ENCODE measurements at regions not wholly inside any gene's neighbourhood (a gene's known extent, or its start where the extent isn't known, plus 50 kb on each side); places are given as distances from the start of the nearest gene placed in this dataset.

DNA sequence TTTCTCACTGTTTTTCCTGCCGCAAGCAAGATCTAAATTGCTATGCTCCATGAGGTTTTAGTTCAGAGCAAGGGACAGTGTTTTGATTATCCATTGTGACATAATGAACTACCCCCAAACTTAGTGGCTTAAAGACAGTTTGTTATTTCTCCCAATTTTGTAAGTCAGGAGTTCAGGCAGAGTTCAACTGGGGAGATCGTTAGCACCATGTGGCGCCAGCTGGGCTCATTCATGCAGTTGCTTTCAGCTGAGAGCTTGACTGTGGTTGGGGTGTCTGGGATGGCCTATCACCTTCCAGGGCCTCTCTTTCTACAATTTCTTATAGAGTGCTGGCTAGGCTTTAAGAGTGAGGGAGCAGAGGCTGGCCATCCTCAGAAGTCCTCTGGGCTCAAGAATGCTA, 382.9 kb upstream of the CELF4 start:
- DNase-seq (ENCODE audit: low spot score) = no peak

DNA sequence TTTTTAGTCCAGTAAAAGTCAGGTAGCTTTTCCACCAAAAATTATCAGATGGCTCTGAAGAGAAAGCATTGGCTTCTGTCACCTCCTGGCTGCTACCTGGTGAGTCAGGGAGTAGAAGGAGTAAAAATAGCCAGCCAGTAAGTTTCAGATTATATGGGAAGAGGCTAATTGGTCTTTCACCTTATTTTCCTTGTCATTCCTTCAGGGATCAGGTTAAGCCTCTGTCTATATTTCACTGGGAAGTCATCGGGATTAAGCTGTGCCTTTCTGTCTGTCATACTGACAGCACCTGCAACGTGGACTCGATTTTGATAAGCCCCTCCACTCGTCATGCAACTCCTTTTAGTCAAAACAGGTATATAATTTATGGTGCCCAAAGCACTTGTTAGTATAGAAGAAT, 380.7 kb upstream of the CELF4 start:
- no peak for DNase-seq (ENCODE audit: low spot score)

DNA sequence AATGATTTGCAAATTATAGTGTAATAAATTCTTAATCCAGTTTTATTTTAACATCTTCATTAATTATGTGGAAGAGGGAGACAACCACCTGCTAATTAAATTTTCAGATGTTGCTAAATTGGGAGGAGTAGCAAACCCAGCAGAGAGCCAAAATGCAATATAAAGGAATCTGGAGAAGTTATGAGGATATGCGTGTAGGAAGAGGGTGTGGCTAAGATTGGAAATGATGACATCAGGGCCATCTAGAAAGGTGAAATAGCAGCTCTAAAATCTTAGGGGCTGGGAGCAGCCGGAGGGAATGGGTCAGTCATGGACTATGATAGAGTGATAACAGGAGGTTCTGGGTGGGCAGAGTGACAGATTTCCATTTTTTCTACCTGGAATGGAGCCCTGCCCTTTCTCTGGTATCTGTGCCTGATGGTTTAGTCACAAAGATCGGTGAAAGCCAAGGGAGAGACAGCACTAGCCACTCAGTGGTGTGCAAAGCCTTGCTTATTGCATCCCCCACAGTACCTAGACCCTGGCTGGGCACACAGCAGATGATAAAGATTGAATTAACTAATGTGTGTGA, 379.2 kb upstream of the CELF4 start:
- no peak for DNase-seq (ENCODE audit: low spot score)

DNA sequence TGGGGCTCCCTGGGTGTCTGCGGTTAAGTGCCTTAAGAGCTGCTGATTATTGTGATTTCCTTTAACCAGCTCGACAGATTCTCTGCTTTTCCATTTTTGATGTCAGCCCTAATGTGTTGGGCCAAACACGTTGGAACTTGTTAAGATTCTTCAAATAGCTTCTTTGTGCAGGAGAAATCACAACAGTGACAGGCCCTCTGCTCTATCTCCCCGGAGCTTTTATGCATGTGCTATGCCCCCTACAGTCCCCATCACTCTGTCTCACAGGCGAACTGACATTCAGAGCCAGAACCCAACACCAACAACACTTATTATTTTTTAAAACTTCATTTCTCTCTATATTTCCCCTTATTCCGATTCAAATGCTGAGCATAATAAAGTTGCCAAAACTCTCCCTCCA, 371.7 kb upstream of the CELF4 start:
- no peak for DNase-seq (ENCODE audit: low spot score)

DNA sequence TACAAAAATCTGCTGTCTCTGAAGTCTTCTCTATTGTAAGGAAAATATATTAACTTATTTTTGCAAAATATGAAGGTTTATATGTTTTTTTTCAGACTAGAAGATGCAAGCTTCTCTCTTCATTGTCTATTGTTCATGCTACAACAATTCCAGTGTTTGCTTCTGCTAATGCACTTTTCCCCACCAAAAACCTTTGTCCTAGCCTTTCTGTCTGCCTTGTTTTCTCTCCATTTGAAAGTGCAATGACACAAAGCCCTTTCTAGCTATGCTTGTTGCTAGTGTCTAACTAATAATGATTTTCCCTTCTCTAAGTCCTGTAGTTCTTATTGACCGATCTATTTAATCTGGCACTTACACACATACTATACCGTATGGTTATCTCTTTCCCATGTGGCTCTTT, 369.5 kb upstream of the CELF4 start:
- no peak for DNase-seq (ENCODE audit: low spot score)

DNA sequence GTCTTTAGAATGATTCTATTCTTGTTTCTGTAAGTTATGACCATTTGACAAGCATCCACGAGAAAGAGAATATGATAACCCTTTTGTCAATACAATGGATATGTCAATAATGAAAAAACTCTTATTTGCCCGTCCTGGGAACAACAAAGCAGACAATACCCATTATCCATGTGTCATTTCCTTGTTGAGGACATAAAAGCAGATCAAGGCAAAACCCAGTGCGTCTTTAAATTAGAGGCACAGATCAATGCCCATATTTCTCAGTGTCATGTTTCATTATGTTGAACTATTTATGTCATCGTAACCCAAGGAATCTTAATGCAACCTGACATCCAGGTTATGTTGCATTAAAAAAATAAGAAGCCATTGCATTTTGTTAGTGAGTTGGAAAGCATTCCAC, 365.0 kb upstream of the CELF4 start:
- no peak for DNase-seq (ENCODE audit: low spot score)

DNA sequence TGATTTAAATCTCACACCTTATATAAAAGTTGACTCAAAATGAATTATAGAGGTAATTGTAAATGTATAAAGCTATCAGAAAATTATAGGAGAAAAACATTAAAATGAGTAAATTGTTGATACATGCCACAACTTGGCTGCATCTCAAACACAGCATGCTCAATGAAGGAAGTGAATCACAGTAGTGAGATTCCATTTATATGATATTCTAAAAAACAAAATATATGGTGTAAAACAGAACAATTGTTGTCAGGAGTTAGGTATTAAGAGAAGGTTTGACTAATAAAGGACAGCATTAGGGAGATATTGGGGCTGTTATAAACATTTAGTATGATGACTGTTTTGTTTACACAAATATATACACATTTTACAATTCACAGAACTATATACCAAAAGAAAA, 356.6 kb upstream of the CELF4 start:
- no peak for DNase-seq (ENCODE audit: low spot score)

DNA sequence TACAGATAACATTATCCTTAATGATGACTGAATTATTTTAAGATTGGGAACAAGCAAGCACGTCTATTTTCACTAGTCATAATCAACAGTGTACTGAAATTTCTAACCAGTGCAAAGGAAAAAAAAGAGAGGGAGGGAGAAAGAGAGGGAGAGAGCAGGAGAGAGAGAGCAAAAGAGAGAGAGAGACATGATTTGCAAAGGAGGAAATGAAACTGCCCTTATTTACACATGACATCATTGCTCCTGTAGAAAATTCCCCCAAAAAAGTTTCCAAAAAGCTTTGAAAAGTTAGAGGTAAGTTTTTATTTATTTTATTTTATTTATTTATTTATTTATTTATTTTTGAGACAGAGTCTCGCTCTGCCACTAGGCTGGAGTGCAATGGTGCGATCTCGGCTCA, 355.3 kb upstream of the CELF4 start:
- DNase-seq (ENCODE audit: low spot score) = no peak

DNA sequence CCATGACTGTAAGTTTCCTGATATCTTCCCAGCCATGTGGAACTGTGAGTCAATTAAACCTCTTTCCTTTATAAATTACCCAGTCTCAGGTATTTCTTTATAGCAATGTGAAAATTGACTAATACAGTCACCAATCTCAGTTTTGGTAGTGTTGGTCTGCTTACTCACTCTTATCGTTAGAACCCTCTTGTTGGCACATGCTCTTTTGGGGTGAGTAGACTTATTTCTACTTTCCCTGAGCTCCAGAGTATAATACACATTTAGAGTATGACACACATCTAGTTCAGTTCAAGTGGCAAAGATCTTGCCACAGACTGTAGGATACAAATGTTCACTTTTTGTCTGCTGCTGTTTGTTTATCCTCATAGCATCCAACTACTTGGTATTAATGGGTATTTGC, 347.5 kb upstream of the CELF4 start:
- no peak for DNase-seq (ENCODE audit: low spot score)

DNA sequence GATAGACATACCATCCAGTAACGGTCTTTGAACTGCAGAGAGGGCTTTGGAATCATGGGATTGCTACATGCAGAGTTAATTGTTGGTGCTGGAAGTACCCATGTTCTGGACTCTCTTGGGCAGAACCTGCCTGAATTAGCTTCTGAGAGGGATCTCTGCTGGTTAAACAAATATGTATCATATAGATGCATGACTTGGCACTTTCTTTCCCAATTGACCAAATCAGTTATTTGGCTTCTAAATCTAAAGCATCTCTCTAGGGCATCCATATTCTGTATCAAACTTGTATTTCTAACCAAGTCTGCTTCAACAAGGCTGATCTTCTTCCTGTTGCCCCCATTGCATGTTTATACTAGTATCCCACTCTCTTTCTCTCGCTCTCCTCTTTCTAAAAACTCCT, 336.7 kb upstream of the CELF4 start:
- no peak for DNase-seq (ENCODE audit: low spot score)

DNA sequence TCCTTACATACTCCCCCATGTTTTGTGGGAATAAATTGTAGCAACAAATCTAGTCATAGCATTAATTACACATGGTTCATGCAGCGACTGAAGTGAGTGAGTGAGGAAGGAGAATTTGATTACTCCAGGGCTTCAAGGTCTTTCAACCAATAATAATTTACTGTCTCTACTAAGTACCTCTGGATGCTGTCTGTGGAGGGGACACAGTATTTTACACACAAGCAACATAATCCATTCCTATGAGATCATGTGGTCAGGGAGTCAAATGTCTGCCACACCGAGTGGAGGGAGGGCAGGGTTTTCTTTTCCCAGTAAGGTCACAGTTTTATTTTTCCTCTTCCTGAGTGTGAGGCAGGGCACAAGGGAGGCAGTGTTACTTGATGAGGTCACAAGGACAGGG, 334.7 kb upstream of the CELF4 start:
- DNase-seq (ENCODE audit: low spot score) = no peak

DNA sequence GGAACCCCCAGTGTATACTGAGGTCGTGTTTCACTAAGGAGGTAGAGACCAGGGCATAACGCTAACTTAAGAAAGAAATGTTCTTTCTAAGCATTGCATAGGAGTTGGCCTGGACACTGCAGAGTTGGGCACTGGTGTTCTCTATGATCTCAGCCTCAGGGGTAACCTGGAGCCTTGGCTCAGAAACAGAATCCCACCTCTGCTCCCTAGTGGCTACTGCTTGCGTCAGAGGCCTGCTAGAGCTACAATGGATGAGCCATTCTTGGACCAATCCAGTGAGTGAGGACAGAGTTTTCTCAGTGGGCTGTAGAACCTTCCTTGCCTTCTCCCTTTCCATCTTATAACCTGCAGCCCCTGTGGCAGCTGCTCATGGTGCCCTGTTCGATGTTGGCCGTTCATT, 324.4 kb upstream of the CELF4 start:
- DNase-seq (ENCODE audit: low spot score) = no peak

DNA sequence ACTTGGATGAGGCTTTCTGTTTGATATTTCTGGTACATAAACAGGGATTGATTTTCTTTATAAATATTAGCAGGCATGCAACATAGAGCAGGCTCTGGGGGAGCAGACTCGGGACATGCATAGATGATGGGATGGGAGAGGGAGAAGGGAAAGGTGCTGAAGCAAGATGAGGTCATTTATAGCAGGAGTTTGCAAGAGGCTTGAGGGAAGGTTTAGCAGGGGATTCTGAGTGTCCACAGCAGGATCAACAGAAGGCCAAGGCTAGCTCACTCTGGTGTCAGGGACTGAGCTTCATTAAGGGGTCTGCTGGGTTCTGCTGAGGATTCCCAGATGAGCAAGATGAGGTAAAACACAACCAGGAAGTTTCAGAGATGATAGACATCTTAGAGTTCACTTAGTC, 309.1 kb upstream of the CELF4 start:
- no peak for DNase-seq (ENCODE audit: low spot score)

DNA sequence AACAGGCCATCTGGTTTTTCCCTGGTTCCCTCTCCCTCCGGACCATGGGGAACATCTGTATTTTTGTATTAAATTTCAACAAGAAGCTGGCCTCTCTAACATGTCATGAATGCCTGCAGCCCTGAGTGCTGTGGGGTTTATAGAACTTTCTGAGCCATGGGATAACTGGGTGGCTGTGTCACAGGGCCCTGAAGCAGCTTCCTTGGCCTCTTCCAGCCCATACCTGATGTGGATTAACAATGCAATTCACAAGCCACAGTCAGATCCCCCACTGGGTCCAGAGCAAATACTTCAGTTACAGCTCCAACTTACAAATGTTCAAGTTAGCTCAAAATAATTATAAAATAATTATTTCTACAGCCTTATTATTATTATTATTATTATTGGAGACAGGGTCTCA, 307.8 kb upstream of the CELF4 start:
- DNase-seq (ENCODE audit: low spot score) = no peak

DNA sequence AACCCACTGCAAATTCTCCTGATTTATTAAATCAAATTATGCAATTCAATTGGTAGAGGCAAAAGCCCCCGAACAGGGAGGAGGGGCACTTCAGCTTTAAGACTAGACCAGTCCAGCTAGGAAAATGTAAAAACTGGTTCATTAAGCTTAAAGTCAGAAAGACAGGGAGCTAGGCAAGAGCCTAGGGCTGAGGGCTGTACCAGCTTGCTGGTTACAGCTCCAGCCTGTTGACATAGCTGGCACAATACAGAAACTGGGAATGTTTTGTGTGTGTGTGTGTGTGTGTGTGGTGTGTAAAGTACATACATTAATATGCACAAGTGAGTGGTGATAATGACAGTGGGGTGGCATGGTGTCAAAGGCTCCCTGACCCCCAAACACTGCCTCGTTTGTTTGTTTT, 307.0 kb upstream of the CELF4 start:
- DNase-seq (ENCODE audit: low spot score) = no peak

DNA sequence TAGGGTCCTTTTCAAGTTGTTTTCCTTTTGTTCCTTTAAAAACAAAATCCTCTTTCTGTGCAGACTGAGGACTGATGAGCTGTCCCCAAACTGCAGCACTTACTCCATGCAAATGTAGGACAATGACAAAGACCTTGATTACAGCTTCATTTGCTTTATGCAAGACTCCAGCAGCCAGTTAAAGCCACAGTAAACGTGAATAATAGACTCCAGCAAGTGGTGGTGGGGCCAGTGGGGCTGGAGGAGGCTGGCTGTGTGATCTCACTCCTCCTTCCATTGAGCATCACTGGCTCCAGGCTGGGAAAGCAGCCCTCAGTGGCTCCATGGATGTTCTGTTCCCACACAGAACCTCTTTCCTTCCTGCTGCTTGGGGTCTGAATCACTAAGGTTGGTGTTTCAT, 306.0 kb upstream of the CELF4 start:
- no peak for DNase-seq (ENCODE audit: low spot score)

DNA sequence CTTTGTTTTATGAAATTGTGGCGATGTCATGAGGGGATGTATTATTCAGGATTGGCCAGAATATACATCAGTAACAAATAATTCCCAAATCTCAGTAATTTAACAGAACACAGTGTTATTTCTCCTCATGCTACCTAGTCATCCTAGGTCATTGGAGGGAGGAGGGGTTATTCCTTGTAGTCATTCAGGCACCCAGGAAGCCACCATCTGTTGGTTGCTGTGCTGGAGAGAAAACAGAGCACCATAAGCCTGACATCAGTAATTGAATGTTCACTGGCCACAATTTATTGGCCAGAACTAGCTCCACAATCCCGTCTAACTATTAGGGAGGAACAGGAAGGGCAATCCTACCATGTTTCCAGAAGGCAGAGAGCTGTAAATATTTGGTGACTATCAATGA, 303.5 kb upstream of the CELF4 start:
- no peak for DNase-seq (ENCODE audit: low spot score)

DNA sequence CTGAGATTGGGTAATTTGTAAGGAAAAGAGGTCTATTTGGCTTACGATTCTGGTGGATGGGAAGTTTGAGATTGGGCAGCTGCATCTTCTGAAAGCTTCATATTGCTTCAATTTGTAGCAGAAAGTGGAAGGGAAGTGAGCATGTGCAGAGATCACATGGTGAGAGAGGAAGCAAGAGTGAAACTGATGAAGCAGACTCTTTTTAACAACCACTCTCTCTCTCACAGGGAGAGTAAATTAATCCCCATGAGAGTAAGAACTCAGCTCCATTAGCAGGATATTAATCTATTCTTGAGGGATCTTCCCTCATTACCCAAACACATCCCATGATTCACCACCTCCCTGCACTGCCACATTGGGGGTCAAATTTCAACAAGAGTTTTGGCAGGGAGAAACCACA, 298.5 kb upstream of the CELF4 start:
- DNase-seq (ENCODE audit: low spot score) = no peak

DNA sequence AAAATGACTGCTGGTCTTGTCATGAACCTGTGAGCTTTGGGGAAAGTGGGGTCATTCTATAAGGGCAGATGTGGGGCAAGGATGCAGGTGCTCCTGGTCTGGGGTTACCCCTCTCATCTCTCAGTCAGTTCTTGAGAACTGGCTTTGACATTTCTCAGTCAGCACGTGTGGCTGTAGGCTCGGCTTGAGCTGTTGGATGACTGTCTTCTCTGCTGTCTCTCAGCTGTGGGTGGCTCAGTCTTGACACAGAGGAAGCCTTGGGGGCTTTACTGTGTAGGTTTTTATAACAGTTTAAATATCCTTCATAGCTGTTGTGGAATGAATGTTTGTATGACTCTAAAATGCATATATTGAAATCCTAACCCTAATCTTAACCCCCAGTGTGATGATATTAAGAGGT, 296.4 kb upstream of the CELF4 start:
- DNase-seq (ENCODE audit: low spot score) = no peak

DNA sequence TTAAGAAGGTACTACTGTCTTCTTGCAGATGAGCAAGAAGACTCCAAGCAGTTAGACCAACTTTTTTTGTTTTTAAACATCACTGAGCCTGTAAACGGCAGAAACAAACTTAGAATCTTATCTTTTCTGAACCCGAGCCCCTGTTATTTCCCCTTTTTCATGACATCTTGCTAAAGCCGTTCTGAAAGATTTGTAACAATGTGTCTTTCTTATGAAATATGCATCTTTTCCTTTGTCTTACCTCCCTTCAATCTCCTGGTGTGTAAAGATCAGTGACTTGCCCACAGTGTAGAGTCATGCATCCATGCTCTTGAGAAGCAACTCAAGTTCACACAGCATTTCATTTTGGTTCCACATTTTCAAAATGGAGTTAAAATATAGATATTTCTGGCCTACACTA, 288.8 kb upstream of the CELF4 start:
- DNase-seq (ENCODE audit: low spot score) = no peak

DNA sequence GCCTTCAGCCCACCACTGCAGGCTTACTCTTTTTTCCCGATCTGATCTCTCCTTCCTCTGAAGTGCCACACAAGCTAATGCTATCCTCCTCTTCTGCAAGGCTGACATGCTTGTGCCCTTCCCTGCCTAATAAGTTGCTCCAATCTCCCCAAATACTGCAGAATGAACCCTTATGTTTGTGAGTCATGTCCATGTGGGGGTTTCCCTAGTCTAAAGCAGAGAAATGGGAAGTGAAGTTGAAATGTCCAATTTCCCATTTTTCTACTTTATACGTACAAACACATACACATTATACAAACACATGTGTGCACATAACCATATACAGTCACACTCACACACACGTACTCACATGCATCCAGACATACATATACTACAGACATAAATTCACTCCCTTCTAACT, 288.1 kb upstream of the CELF4 start:
- no peak for DNase-seq (ENCODE audit: low spot score)

DNA sequence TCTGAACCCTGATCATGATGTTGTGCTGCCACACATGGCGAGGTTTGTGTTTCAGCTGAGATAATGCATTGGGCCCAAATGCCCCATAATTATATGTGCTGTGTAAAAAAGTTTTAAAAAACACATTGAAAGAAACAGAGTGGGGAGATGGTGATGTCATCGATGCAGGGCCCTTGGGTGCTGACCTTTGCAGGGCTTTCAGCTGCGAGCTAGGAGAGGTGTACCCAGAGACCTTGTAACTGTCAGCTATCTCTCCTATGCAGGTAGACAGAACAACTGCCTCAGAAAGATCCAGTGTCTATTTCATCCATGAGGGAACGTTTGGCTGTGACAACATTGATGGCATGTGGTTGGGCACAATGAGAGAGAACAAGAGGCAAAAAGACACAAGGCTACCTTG, 286.9 kb upstream of the CELF4 start:
- DNase-seq (ENCODE audit: low spot score) = no peak

DNA sequence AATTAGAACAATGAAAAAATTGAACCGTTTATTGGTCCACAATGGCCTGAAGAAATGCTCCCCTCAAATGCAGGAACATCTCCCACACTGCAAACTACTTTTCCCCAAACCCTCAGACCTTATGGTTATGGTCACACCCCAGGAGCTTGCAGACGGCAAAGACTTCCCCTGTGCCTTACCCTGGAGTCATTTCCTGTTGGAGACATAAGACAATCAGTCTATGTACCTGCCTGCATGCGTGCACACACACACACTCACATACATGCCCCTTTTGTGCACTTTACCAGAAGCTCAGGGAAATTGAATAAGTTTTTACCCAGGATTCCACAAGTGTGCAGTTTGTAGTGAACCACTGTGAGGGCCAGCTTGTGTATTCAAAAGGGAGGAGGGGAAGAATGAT, 281.9 kb upstream of the CELF4 start:
- DNase-seq (ENCODE audit: low spot score) = no peak

DNA sequence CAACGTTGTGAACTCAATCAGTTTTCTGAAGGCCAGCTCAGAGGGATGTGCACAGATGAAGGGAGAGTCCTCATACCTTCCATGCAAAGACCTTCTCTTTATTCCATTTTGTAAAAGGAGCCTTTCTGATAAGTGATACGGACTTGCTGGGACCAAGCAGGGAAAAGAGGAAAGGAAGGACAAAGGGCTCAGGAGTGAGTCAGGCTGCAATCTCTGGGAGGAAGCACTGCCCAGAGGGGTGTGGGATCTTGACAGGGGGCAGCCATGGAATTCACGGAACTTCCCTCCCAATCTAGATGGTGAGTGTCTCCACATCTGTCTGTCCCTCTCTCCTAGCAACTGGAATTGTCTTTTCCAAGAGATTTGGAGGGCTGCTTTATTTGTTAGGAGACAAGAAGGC, 281.4 kb upstream of the CELF4 start:
- no peak for DNase-seq (ENCODE audit: low spot score)

DNA sequence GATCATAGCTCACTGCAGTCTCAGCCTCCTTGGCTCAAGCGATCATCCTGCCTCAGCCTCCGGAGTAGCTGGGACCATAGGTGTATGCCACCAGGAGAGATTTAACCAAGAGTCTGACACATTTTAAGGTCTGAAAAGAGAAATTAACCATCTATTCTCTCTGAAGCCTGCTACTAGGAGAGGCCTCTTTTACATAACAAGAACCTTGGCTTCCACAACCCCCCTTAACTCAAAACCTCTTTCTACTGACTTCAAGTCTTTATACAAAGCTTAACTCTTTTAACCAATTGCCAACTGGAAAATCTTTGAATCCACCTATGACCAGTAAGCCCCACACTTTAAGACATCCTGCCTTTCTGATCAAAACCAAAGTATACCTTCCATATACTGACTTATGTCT, 279.9 kb upstream of the CELF4 start:
- DNase-seq (ENCODE audit: low spot score) = no peak
